ENCODE measurements at regions not wholly inside any gene's neighbourhood (a gene's known extent, or its start where the extent isn't known, plus 50 kb on each side); places are given as distances from the start of the nearest gene placed in this dataset.

DNA sequence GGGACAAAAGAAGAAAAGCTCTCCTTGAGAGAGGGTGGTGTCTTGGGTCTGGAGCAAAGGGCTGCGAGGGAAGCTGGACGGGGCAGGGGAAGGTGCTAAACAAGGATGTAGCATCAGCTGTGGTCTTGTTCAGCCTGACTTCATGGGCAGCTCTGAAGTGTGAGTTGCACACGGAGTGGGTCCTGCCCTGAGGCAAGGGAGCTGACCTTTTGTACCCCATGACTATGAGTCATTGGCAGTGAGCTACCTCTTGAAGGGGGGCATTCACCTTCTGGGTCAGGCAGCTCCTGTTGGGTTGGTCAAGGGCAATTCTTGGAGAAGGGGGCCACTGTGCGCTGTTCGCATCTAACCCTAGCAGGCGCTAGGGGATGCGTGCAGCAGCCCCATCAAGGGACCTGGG is 151.8 kb downstream of the SMIM20 start:
- H3K27me3 ChIP-seq (ENCODE audit: insufficient read depth, low read length), result no peaks in the 10 kb centered on the region
- H3K4me2 ChIP-seq (ENCODE audit: insufficient read depth, low read length), result no peak overlapping the region
- no peak overlapping the region for H3K4me3 ChIP-seq (ENCODE audit: insufficient read depth, low read length)
- H3K4me1 ChIP-seq (ENCODE audit: insufficient read depth, low read length), result peaks cover 4% of the 10 kb centered on the region
- DNase-seq (ENCODE audit: insufficient read length, low spot score, missing footprints), result no peak
- no peak overlapping the region for H2AFZ ChIP-seq (ENCODE audit: low read length)
- no peaks in the 10 kb centered on the region for H4K20me1 ChIP-seq (ENCODE audit: insufficient read depth, low read length)
- H3K27ac ChIP-seq (ENCODE audit: low read depth, low read length), result no peak overlapping the region
- no peaks in the 10 kb centered on the region for H3K9me3 ChIP-seq (ENCODE audit: low read depth, low read length)
- TF ChIP-seq, protein P1, sequence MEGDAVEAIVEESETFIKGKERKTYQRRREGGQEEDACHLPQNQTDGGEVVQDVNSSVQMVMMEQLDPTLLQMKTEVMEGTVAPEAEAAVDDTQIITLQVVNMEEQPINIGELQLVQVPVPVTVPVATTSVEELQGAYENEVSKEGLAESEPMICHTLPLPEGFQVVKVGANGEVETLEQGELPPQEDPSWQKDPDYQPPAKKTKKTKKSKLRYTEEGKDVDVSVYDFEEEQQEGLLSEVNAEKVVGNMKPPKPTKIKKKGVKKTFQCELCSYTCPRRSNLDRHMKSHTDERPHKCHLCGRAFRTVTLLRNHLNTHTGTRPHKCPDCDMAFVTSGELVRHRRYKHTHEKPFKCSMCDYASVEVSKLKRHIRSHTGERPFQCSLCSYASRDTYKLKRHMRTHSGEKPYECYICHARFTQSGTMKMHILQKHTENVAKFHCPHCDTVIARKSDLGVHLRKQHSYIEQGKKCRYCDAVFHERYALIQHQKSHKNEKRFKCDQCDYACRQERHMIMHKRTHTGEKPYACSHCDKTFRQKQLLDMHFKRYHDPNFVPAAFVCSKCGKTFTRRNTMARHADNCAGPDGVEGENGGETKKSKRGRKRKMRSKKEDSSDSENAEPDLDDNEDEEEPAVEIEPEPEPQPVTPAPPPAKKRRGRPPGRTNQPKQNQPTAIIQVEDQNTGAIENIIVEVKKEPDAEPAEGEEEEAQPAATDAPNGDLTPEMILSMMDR (IDR thresholded peaks at IDR 0.05; ENCODE audit: extremely low read depth, low read depth, low read length), result no peak
- H3K36me3 ChIP-seq (ENCODE audit: insufficient read depth, low read length), result no peaks in the 10 kb centered on the region
- H3K79me2 ChIP-seq (ENCODE audit: insufficient read depth, low read length), result no peaks in the 10 kb centered on the region

DNA sequence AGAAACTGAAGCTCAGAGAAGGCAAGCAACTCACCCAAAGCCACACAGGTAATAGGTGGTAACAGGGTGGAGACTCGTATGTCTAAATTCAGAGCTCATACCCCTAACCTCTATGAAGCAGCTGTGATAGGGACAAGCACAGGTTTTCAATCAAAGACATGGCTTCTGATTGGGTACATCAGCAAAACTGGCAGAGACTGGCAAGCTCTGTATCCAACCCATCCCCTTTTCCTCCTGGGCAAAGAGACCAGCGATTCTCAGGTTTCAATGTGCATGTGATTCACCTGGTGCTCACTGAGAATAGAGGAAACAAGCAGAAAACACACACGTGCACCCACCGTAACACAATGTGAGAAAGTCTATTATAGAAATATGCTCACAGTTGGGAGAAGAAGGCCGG is 153.0 kb downstream of the SMIM20 start:
- no peaks in the 10 kb centered on the region for H4K20me1 ChIP-seq (ENCODE audit: insufficient read depth, low read length)
- H2AFZ ChIP-seq (ENCODE audit: low read length), result no peak overlapping the region
- H3K4me2 ChIP-seq (ENCODE audit: insufficient read depth, low read length), result no peak overlapping the region
- no peak for DNase-seq (ENCODE audit: insufficient read length, low spot score, missing footprints)
- no peaks in the 10 kb centered on the region for H3K36me3 ChIP-seq (ENCODE audit: insufficient read depth, low read length)
- H3K27ac ChIP-seq (ENCODE audit: low read depth, low read length), result no peak overlapping the region
- no peaks in the 10 kb centered on the region for H3K27me3 ChIP-seq (ENCODE audit: insufficient read depth, low read length)
- no peak overlapping the region for H3K4me3 ChIP-seq (ENCODE audit: insufficient read depth, low read length)
- TF ChIP-seq, protein P1 (IDR thresholded peaks at IDR 0.05; ENCODE audit: extremely low read depth, low read depth, low read length), result no peak
- no peaks in the 10 kb centered on the region for H3K79me2 ChIP-seq (ENCODE audit: insufficient read depth, low read length)
- H3K4me1 ChIP-seq (ENCODE audit: insufficient read depth, low read length), result peaks cover 1% of the 10 kb centered on the region
- H3K9me3 ChIP-seq (ENCODE audit: low read depth, low read length), result no peaks in the 10 kb centered on the region

DNA sequence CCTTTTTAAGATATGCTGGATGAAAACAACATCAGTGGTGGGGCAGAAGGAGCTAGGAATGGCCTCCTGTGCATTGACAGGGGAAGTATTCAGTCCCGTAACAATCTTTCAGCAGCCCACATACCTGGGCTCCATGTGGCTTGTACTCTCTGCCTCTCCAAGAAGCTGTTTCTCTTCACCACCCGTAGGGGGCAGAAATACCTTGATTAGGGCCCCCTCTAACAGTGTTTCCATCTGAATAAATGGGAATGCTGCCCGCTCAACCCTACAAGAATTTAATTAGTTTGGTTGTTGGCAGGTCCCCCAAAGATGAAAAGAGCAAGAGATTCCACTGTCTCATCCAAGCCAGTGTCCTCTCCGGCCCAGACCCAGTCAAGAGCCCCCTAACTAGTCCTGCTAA is 155.2 kb downstream of the SMIM20 start:
- no peaks in the 10 kb centered on the region for H3K4me1 ChIP-seq (ENCODE audit: insufficient read depth, low read length)
- H3K4me3 ChIP-seq (ENCODE audit: insufficient read depth, low read length), result no peak overlapping the region
- H3K27me3 ChIP-seq (ENCODE audit: insufficient read depth, low read length), result no peaks in the 10 kb centered on the region
- no peaks in the 10 kb centered on the region for H4K20me1 ChIP-seq (ENCODE audit: insufficient read depth, low read length)
- H3K9me3 ChIP-seq (ENCODE audit: low read depth, low read length), result no peaks in the 10 kb centered on the region
- TF ChIP-seq, protein P1 (IDR thresholded peaks at IDR 0.05; ENCODE audit: extremely low read depth, low read depth, low read length), result peak; percentile 60
- no peak overlapping the region for H3K27ac ChIP-seq (ENCODE audit: low read depth, low read length)
- no peak for DNase-seq (ENCODE audit: insufficient read length, low spot score, missing footprints)
- no peaks in the 10 kb centered on the region for H3K36me3 ChIP-seq (ENCODE audit: insufficient read depth, low read length)
- H2AFZ ChIP-seq (ENCODE audit: low read length), result no peak overlapping the region
- H3K79me2 ChIP-seq (ENCODE audit: insufficient read depth, low read length), result no peaks in the 10 kb centered on the region
- H3K4me2 ChIP-seq (ENCODE audit: insufficient read depth, low read length), result no peak overlapping the region

DNA sequence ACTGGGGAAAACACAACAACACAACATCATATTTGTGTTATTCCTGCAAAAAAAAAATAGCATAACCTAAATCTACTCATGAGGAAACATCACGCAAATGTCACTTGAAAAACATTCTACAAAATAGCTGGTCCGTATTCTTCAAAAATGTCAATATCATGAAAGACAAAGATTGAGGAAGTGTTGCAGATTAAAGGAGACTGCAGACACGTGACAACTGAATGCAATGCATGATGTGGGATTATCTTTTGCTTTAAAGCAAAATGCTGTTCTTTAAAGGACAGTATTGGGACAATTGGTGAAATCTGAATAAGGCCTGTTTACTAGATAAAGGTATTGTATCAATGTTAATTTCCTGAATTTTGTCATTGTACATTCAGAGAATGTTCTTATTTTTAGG is 157.7 kb downstream of the SMIM20 start:
- no peaks in the 10 kb centered on the region for H3K36me3 ChIP-seq (ENCODE audit: insufficient read depth, low read length)
- TF ChIP-seq, protein P1 (IDR thresholded peaks at IDR 0.05; ENCODE audit: extremely low read depth, low read depth, low read length), result no peak
- no peak for DNase-seq (ENCODE audit: insufficient read length, low spot score, missing footprints)
- no peak overlapping the region for H3K4me2 ChIP-seq (ENCODE audit: insufficient read depth, low read length)
- peaks cover under 1% of the 10 kb centered on the region for H3K4me1 ChIP-seq (ENCODE audit: insufficient read depth, low read length)
- no peak overlapping the region for H2AFZ ChIP-seq (ENCODE audit: low read length)
- no peaks in the 10 kb centered on the region for H3K27me3 ChIP-seq (ENCODE audit: insufficient read depth, low read length)
- H3K4me3 ChIP-seq (ENCODE audit: insufficient read depth, low read length), result no peak overlapping the region
- no peaks in the 10 kb centered on the region for H3K9me3 ChIP-seq (ENCODE audit: low read depth, low read length)
- no peak overlapping the region for H3K27ac ChIP-seq (ENCODE audit: low read depth, low read length)
- no peaks in the 10 kb centered on the region for H4K20me1 ChIP-seq (ENCODE audit: insufficient read depth, low read length)
- H3K79me2 ChIP-seq (ENCODE audit: insufficient read depth, low read length), result no peaks in the 10 kb centered on the region
